ENCODE measurements at regions not wholly inside any gene's neighbourhood (a gene's known extent, or its start where the extent isn't known, plus 50 kb on each side); places are given as distances from the start of the nearest gene placed in this dataset.

DNA sequence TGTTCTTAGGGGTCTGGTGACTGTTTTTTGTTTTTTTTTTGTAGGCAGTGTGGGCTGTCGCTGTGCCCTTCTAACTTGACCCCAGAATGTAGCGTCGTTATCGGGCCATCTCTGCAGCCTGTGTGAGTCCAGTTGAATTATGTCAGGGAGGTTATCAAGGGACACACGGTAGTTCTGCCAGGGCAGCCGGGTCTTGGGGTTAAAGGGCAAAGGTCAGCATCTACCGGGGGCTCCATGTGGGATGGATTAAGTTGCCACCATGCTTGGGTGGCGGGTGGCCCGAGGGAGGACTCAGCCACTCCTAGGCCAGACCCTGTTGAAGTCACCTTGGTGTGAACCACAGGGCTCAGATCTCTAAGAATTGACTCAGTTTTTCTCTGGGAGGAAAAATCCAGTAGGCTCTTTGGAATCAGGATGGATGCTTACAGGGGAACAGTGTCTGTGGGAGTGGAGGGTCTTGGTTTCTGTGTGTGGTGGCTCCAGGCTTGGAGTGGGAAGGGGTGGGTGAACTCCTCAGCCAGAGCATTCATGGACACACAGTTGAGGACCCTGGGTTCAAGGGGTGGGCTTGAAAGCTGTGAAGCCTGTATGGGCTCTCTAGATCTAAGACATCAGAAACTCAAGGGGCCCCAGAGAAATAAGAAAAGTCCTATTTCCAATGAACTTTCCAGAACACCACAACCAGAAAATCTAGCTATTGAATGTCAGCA is 191.7 kb downstream of the IRF8 start:
- TF ChIP-seq, protein P1, sequence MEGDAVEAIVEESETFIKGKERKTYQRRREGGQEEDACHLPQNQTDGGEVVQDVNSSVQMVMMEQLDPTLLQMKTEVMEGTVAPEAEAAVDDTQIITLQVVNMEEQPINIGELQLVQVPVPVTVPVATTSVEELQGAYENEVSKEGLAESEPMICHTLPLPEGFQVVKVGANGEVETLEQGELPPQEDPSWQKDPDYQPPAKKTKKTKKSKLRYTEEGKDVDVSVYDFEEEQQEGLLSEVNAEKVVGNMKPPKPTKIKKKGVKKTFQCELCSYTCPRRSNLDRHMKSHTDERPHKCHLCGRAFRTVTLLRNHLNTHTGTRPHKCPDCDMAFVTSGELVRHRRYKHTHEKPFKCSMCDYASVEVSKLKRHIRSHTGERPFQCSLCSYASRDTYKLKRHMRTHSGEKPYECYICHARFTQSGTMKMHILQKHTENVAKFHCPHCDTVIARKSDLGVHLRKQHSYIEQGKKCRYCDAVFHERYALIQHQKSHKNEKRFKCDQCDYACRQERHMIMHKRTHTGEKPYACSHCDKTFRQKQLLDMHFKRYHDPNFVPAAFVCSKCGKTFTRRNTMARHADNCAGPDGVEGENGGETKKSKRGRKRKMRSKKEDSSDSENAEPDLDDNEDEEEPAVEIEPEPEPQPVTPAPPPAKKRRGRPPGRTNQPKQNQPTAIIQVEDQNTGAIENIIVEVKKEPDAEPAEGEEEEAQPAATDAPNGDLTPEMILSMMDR (IDR thresholded peaks at IDR 0.05), result no peak
- TF ChIP-seq TCF7L2 (IDR thresholded peaks at IDR 0.05; ENCODE audit: low read depth, low read length) (no peak), SIN3A (IDR thresholded peaks at IDR 0.05; ENCODE audit: borderline replicate concordance, insufficient read depth, low read depth, low read length) (no peak), POLR2AphosphoS5 (IDR thresholded peaks at IDR 0.05; ENCODE audit: low read depth, low read length) (no peak)
- Histone ChIP-seq H3K9me3 (ENCODE audit: control insufficient read depth, insufficient read depth, low read depth, low read length) (no peaks in the 10 kb centered on the region), H3K27ac (ENCODE audit: low read length) (no peak overlapping the region), H3K4me3 (ENCODE audit: low read depth in 2 of 2, low read length in 2 of 2) (no peak overlapping the region), H3K36me3 (ENCODE audit: control insufficient read depth, insufficient read depth, low read length) (no peaks in the 10 kb centered on the region), H3K4me1 (ENCODE audit: control insufficient read depth, insufficient read depth, low read length) (no peaks in the 10 kb centered on the region), H3K27me3 (ENCODE audit: control insufficient read depth, insufficient read depth, low read length) (no peaks in the 10 kb centered on the region)
- ChIA-PET POLR2A (no interaction called here), CTCF (no interaction called here)
- ATAC-seq, result no peak
- in situ Hi-C loops (cut with HindIII; ENCODE audit: low pct_unique_long_range_greater_than_20kb, low sequenced_read_pairs), result no loop called here
- intact Hi-C loops (cut with micrococcal nuclease; ENCODE audit: unreplicated experiment), result no loop called here
- no peak for DNase-seq (ENCODE audit: low read depth, low spot score)
- no TSS peak for BruUV-seq (replicated peaks)

DNA sequence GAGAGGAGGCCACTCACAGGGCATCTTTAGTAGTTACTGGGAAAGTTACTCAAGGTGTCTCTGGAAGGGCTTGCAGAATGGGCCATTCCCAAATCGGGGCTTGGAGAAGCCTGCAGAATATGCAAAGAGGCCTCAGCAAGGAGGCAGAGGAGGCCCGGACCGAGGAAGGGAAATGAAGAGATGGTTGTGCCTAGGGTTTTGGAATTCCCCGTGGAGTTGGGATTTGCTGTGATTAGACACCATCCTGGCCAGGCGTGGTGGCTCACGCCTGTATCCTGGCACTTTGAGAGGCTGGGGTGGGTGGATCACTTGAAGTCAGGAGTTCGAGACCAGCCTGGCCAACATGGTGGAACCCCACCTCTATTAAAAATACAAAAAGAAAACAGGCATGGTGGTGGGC is 193.0 kb downstream of the IRF8 start:
- CTCF ChIA-PET, result no interaction called here
- no peaks in the 10 kb centered on the region for H3K27me3 ChIP-seq (ENCODE audit: control insufficient read depth, insufficient read depth, low read length)
- H3K27ac ChIP-seq (ENCODE audit: low read length), result no peak overlapping the region
- in situ Hi-C loops (cut with HindIII; ENCODE audit: low pct_unique_long_range_greater_than_20kb, low sequenced_read_pairs), result no loop called here
- no peaks in the 10 kb centered on the region for H3K4me1 ChIP-seq (ENCODE audit: control insufficient read depth, insufficient read depth, low read length)
- intact Hi-C loops (cut with micrococcal nuclease; ENCODE audit: unreplicated experiment), result no loop called here
- POLR2A ChIA-PET, result no interaction called here
- no peak for DNase-seq (ENCODE audit: low read depth, low spot score)
- TF ChIP-seq TCF7L2 (IDR thresholded peaks at IDR 0.05; ENCODE audit: low read depth, low read length), result no peak
- TF ChIP-seq, protein P2, sequence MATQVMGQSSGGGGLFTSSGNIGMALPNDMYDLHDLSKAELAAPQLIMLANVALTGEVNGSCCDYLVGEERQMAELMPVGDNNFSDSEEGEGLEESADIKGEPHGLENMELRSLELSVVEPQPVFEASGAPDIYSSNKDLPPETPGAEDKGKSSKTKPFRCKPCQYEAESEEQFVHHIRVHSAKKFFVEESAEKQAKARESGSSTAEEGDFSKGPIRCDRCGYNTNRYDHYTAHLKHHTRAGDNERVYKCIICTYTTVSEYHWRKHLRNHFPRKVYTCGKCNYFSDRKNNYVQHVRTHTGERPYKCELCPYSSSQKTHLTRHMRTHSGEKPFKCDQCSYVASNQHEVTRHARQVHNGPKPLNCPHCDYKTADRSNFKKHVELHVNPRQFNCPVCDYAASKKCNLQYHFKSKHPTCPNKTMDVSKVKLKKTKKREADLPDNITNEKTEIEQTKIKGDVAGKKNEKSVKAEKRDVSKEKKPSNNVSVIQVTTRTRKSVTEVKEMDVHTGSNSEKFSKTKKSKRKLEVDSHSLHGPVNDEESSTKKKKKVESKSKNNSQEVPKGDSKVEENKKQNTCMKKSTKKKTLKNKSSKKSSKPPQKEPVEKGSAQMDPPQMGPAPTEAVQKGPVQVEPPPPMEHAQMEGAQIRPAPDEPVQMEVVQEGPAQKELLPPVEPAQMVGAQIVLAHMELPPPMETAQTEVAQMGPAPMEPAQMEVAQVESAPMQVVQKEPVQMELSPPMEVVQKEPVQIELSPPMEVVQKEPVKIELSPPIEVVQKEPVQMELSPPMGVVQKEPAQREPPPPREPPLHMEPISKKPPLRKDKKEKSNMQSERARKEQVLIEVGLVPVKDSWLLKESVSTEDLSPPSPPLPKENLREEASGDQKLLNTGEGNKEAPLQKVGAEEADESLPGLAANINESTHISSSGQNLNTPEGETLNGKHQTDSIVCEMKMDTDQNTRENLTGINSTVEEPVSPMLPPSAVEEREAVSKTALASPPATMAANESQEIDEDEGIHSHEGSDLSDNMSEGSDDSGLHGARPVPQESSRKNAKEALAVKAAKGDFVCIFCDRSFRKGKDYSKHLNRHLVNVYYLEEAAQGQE (IDR thresholded peaks at IDR 0.05; ENCODE audit: insufficient read depth in 1 of 2, low read depth in 2 of 2, low read length in 1 of 2), result no peak
- TF ChIP-seq, protein P1 (IDR thresholded peaks at IDR 0.05), result no peak
- TF ChIP-seq POLR2AphosphoS5 (IDR thresholded peaks at IDR 0.05; ENCODE audit: low read depth, low read length), result no peak
- TF ChIP-seq SIN3A (IDR thresholded peaks at IDR 0.05; ENCODE audit: borderline replicate concordance, insufficient read depth, low read depth, low read length), result no peak
- no TSS peak for BruUV-seq (replicated peaks)
- no peaks in the 10 kb centered on the region for H3K36me3 ChIP-seq (ENCODE audit: control insufficient read depth, insufficient read depth, low read length)
- ATAC-seq, result no peak
- no peak overlapping the region for H3K4me3 ChIP-seq (ENCODE audit: low read depth in 2 of 2, low read length in 2 of 2)
- no peaks in the 10 kb centered on the region for H3K9me3 ChIP-seq (ENCODE audit: control insufficient read depth, insufficient read depth, low read depth, low read length)

All from Panc1 (cell line).